Chondrocyte (in vitro differentiated cells): ENCODE measurements at regions not wholly inside any gene's neighbourhood (a gene's known extent, or its start where the extent isn't known, plus 50 kb on each side); places are given as distances from the start of the nearest gene placed in this dataset.
"Not testable (repeated sequence)": the region's sequence is repeated elsewhere in the genome, so short reads cannot be mapped to it uniquely, and the experiment has no call there.

Experiments
- DNase-seq: peaks from one replicate; pipeline ENCODE4 v3.0.0; 2021; ENCODE audit warnings: mixed read lengths, low spot score
- H3K27ac Mint-ChIP-seq: one replicate; pipeline ENCODE4 v1.8.0; 2021; ENCODE audit warnings: mild to moderate bottlenecking, moderate library complexity, mixed read lengths; ENCODE audit not compliant: unreplicated experiment
- H3K27me3 Mint-ChIP-seq: 2 replicates; pipeline ENCODE4 v1.8.0; 2021; ENCODE audit warnings: low read depth, mixed read lengths
- H3K36me3 Mint-ChIP-seq: 2 replicates; pipeline ENCODE4 v1.8.0; 2021; ENCODE audit warnings: low read depth, mixed read lengths
- H3K4me1 Mint-ChIP-seq: 2 replicates; pipeline ENCODE4 v1.8.0; 2021; ENCODE audit warnings: low read depth, mild to moderate bottlenecking, mixed read lengths
- H3K4me3 Mint-ChIP-seq: one replicate; pipeline ENCODE4 v1.8.0; 2021; ENCODE audit warnings: mild to moderate bottlenecking, moderate library complexity, mixed read lengths; ENCODE audit not compliant: unreplicated experiment
- H3K9me3 Mint-ChIP-seq: 2 replicates; pipeline ENCODE4 v1.8.0; 2021; ENCODE audit warnings: low read depth, mixed read lengths
- CTCF ChIP-seq: fragments of 200-600 bp; sonication (generic); IDR thresholded peaks from 2 replicates; pipeline ENCODE4 v1.5.0; 2021; ENCODE audit warnings: antibody characterized with exemption, mild to moderate bottlenecking, moderate library complexity

- H3K27ac Mint-ChIP-seq = no peak overlapping the region
- H3K36me3 Mint-ChIP-seq = no peaks in the 10 kb centered on the region
- no peak overlapping the region for H3K4me3 Mint-ChIP-seq
- TF ChIP-seq CTCF = no peak
- no peaks in the 10 kb centered on the region for H3K4me1 Mint-ChIP-seq
- no peaks in the 10 kb centered on the region for H3K27me3 Mint-ChIP-seq
- no peak for DNase-seq
- H3K9me3 Mint-ChIP-seq = peaks cover 21% of the 10 kb centered on the region
Observed at GRCh38 chr6:140794544-140794943, 1338.2 kb upstream of the GJE1 start.

GRCh38 chr6:140790109-140790508 is 1342.6 kb upstream of the GJE1 start:
- Mint-ChIP-seq H3K4me1 (peaks cover 1% of the 10 kb centered on the region), H3K4me3 (no peak overlapping the region), H3K36me3 (no peaks in the 10 kb centered on the region), H3K27me3 (no peaks in the 10 kb centered on the region), H3K9me3 (peaks cover 13% of the 10 kb centered on the region), H3K27ac (no peak overlapping the region)
- no peak for TF ChIP-seq CTCF
- DNase-seq = no peak

GRCh38 chr6:140789466-140789865 is 1343.3 kb upstream of the GJE1 start:
- no peak overlapping the region for H3K27ac Mint-ChIP-seq
- no peak overlapping the region for H3K4me3 Mint-ChIP-seq
- no peaks in the 10 kb centered on the region for H3K36me3 Mint-ChIP-seq
- H3K27me3 Mint-ChIP-seq = no peaks in the 10 kb centered on the region
- H3K4me1 Mint-ChIP-seq = peaks cover 8% of the 10 kb centered on the region
- DNase-seq = no peak
- peaks cover 13% of the 10 kb centered on the region for H3K9me3 Mint-ChIP-seq
- TF ChIP-seq CTCF = no peak

GRCh38 chr6:140785926-140786325 is 1346.8 kb upstream of the GJE1 start:
- Mint-ChIP-seq H3K4me1 (peaks cover 10% of the 10 kb centered on the region), H3K36me3 (no peaks in the 10 kb centered on the region), H3K27me3 (no peaks in the 10 kb centered on the region), H3K4me3 (no peak overlapping the region), H3K9me3 (no peaks in the 10 kb centered on the region), H3K27ac (no peak overlapping the region)
- no peak for DNase-seq
- no peak for TF ChIP-seq CTCF

GRCh38 chr6:140784573-140784972 is 1348.2 kb upstream of the GJE1 start:
- no peaks in the 10 kb centered on the region for H3K36me3 Mint-ChIP-seq
- no peak overlapping the region for H3K4me3 Mint-ChIP-seq
- TF ChIP-seq CTCF = no peak
- no peaks in the 10 kb centered on the region for H3K27me3 Mint-ChIP-seq
- no peak overlapping the region for H3K27ac Mint-ChIP-seq
- no peaks in the 10 kb centered on the region for H3K9me3 Mint-ChIP-seq
- peaks cover 10% of the 10 kb centered on the region for H3K4me1 Mint-ChIP-seq
- DNase-seq = no peak

- H3K4me1 Mint-ChIP-seq = peaks cover 10% of the 10 kb centered on the region
- not testable (repeated sequence) for H3K27me3 Mint-ChIP-seq, DNase-seq, H3K4me3 Mint-ChIP-seq, H3K27ac Mint-ChIP-seq, H3K36me3 Mint-ChIP-seq, H3K9me3 Mint-ChIP-seq
Observed at GRCh38 chr6:140783504-140783903, 1349.2 kb upstream of the GJE1 start.
